ENCODE measurements at regions not wholly inside any gene's neighbourhood (a gene's known extent, or its start where the extent isn't known, plus 50 kb on each side); places are given as distances from the start of the nearest gene placed in this dataset.
"Not testable (repeated sequence)": the region's sequence is repeated elsewhere in the genome, so short reads cannot be mapped to it uniquely, and the experiment has no call there.

- no peak overlapping the region for H3K4me3 ChIP-seq
- H3K27ac ChIP-seq, result no peak overlapping the region
- no peak for DNase-seq (ENCODE audit: low spot score)
- TF ChIP-seq, protein P1, sequence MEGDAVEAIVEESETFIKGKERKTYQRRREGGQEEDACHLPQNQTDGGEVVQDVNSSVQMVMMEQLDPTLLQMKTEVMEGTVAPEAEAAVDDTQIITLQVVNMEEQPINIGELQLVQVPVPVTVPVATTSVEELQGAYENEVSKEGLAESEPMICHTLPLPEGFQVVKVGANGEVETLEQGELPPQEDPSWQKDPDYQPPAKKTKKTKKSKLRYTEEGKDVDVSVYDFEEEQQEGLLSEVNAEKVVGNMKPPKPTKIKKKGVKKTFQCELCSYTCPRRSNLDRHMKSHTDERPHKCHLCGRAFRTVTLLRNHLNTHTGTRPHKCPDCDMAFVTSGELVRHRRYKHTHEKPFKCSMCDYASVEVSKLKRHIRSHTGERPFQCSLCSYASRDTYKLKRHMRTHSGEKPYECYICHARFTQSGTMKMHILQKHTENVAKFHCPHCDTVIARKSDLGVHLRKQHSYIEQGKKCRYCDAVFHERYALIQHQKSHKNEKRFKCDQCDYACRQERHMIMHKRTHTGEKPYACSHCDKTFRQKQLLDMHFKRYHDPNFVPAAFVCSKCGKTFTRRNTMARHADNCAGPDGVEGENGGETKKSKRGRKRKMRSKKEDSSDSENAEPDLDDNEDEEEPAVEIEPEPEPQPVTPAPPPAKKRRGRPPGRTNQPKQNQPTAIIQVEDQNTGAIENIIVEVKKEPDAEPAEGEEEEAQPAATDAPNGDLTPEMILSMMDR (IDR thresholded peaks at IDR 0.05), result no peak
Measured at GRCh38 chr15:70237626-70238025, 139.9 kb upstream of the TLE3 start.

- DNase-seq (ENCODE audit: low spot score), result no peak
- TF ChIP-seq, protein P1 (IDR thresholded peaks at IDR 0.05), result no peak
- Histone ChIP-seq H3K27ac (no peak overlapping the region), H3K4me3 (no peak overlapping the region)
Measured at GRCh38 chr15:70236341-70237086, 138.8 kb upstream of the TLE3 start.

GRCh38 chr15:70235347-70235746 is 137.6 kb upstream of the TLE3 start:
- DNase-seq (ENCODE audit: low spot score), result no peak
- no peak overlapping the region for H3K27ac ChIP-seq
- TF ChIP-seq, protein P1 (IDR thresholded peaks at IDR 0.05), result no peak
- H3K4me3 ChIP-seq, result no peak overlapping the region

DNA sequence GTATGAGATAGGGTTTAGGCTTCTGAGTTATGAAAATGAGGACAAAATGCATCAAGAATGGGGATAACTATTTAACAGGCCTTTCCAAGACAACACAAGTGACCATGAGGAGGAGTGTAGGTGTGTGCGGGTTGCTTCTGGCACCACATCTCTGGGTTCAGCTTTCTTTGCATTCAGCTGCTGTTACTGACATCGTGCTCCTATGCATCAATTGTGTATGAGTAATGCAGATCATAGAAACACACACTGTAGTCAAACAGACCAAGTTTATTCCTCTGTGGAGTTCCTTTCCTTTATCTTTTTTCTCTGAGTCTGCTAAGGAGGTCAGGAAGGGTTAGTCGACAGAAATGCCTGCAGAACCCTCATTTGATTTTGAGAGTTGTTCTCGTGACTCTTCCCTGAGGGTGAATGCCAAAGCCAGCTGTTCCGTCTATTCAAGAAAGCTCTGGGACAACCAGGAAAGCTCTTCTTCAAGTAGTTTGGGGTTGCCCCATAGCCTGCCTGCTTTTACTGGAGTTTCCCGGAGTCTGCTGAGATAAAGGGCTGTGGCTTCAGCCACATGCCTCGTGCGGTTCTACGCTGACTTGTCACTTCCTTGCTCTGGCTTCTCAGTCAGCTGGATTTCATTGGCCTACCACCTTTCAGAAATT is 136.7 kb upstream of the TLE3 start:
- H3K4me3 ChIP-seq, result no peak overlapping the region
- DNase-seq (ENCODE audit: low spot score), result no peak
- H3K27ac ChIP-seq, result no peak overlapping the region
- TF ChIP-seq, protein P1 (IDR thresholded peaks at IDR 0.05), result no peak

DNA sequence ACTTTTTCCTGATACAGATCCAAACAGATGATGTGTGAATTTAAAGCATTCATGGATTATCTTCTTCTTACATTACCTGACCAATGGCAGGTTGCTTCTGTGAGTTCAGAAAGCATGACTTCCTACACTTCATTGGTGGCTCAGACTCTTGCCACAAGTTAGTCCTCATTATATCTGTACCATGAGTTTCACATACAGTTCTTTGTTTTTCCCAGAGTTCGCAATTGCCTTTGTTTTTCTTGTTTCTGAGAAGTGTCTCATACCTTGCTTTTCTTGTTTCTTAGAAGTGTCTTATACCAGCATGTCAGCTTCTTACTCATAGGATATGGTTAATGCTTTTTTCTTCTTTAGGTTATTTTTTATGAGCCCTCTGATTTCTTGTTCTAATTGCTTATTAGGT is 133.8 kb upstream of the TLE3 start:
- TF ChIP-seq, protein P1 (IDR thresholded peaks at IDR 0.05), result no peak
- DNase-seq (ENCODE audit: low spot score), result no peak
- Histone ChIP-seq H3K4me3 (no peak overlapping the region), H3K27ac (no peak overlapping the region)

- H3K4me3 ChIP-seq; H3K27ac ChIP-seq; DNase-seq (ENCODE audit: low spot score): not testable (repeated sequence)
Measured at GRCh38 chr15:70227918-70228317, 130.2 kb upstream of the TLE3 start.

DNA sequence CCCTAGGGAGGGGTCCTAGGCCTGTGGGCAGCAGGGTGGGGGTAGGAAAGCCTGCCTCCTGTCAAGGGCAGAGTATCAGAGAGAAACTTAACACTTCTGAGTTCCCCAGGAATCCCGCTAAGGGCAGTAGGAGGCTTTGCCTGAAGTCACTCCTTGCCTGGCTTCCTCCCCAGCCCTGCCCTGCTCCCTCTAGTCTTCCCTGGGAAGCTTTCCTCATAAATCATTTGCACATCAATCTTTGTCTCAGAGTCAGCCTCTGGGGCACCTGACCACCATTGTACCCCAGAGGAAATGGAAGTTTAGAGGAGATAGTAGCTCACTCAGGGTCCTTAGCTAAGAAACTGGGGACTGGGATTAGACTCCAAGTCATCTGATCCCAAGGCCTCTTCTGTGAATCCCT is 129.4 kb upstream of the TLE3 start:
- no peak overlapping the region for H3K27ac ChIP-seq
- TF ChIP-seq, protein P1 (IDR thresholded peaks at IDR 0.05), result no peak
- DNase-seq (ENCODE audit: low spot score), result no peak
- no peak overlapping the region for H3K4me3 ChIP-seq

All from coronary artery (tissue), 2 donors.